HL-60 (cell line): ENCODE measurements at regions not wholly inside any gene's neighbourhood (a gene's known extent, or its start where the extent isn't known, plus 50 kb on each side); places are given as distances from the start of the nearest gene placed in this dataset.

Experiments used
- DNase-seq, 2 experiments: peaks; one replicate each; pipeline ENCODE4 v3.0.0-alpha.2; 2010 to 2020; ENCODE audit warnings: low read depth in 1 of 2, low spot score in 1 of 2
- H3K27ac ChIP-seq: fragments of 250-450 bp; sonication (Bioruptor Pico); replicated peaks from 2 replicates; pipeline ENCODE4 v1.5.1; 2020; ENCODE audit warnings: mild to moderate bottlenecking, moderate library complexity
- H3K27me3 ChIP-seq: fragments of 250-450 bp; sonication (Bioruptor Pico); 2 replicates; pipeline ENCODE4 v1.5.1; 2021; ENCODE audit warnings: mild to moderate bottlenecking, moderate library complexity; ENCODE audit not compliant: insufficient read depth, poor library complexity, severe bottlenecking
- H3K4me3 ChIP-seq: replicated peaks from 2 replicates; pipeline ENCODE4 v1.5.1; 2011; ENCODE audit warnings: mild to moderate bottlenecking, control low read depth, low read length; ENCODE audit not compliant: insufficient read depth
- CTCF ChIP-seq: IDR thresholded peaks from one replicate; pipeline ENCODE4 v1.5.1; 2011; ENCODE audit warnings: low read length, control low read depth, inconsistent platforms; ENCODE audit not compliant: insufficient read depth
- GABPA ChIP-seq: IDR thresholded peaks from 2 replicates; pipeline ENCODE4 v1.6.1; 2012; ENCODE audit warnings: low read depth
- POLR2AphosphoS5 ChIP-seq: IDR thresholded peaks from 2 replicates; pipeline ENCODE4 v1.6.1; 2012; ENCODE audit warnings: low read depth
- SPI1 ChIP-seq: IDR thresholded peaks from 2 replicates; pipeline ENCODE4 v1.6.1; 2012; ENCODE audit warnings: low read depth, mild to moderate bottlenecking, borderline replicate concordance
- TF ChIP-seq, protein P1 (sequence below): IDR thresholded peaks from 2 replicates; pipeline ENCODE4 v1.6.1; 2012; ENCODE audit warnings: low read depth; ENCODE audit not compliant: insufficient replicate concordance

DNA sequence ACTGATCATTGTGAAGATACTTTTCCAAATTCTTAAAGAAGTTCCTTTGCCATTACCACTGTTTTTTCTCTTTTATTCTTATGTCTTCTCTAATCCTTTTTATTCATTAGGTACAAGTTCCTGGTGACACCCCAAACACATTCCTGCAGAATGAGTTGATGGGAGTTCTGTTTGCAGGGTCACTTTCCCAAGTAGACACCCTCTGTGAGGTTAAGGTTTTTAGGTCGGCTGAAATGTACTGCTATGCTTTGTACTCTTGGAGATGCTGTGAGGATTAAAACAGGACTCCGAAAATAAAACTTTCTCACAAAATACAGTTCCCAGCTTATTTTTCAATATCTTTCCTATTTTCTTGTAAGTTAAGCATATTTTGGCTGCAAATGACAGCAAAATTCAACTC, 143.3 kb upstream of the TLE4 start:
- Histone ChIP-seq H3K4me3 (no peak overlapping the region), H3K27ac (no peak overlapping the region), H3K27me3 (no peaks in the 10 kb centered on the region)
- no peak for DNase-seq
- TF ChIP-seq POLR2AphosphoS5 (no peak), CTCF (no peak), SPI1 (no peak), GABPA (no peak)
- TF ChIP-seq, protein P1, sequence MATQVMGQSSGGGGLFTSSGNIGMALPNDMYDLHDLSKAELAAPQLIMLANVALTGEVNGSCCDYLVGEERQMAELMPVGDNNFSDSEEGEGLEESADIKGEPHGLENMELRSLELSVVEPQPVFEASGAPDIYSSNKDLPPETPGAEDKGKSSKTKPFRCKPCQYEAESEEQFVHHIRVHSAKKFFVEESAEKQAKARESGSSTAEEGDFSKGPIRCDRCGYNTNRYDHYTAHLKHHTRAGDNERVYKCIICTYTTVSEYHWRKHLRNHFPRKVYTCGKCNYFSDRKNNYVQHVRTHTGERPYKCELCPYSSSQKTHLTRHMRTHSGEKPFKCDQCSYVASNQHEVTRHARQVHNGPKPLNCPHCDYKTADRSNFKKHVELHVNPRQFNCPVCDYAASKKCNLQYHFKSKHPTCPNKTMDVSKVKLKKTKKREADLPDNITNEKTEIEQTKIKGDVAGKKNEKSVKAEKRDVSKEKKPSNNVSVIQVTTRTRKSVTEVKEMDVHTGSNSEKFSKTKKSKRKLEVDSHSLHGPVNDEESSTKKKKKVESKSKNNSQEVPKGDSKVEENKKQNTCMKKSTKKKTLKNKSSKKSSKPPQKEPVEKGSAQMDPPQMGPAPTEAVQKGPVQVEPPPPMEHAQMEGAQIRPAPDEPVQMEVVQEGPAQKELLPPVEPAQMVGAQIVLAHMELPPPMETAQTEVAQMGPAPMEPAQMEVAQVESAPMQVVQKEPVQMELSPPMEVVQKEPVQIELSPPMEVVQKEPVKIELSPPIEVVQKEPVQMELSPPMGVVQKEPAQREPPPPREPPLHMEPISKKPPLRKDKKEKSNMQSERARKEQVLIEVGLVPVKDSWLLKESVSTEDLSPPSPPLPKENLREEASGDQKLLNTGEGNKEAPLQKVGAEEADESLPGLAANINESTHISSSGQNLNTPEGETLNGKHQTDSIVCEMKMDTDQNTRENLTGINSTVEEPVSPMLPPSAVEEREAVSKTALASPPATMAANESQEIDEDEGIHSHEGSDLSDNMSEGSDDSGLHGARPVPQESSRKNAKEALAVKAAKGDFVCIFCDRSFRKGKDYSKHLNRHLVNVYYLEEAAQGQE: no peak

GRCh38 chr9:79430619-79431018, 141.1 kb upstream of the TLE4 start:
- Histone ChIP-seq H3K27me3 (no peaks in the 10 kb centered on the region), H3K27ac (no peak overlapping the region), H3K4me3 (no peak overlapping the region)
- DNase-seq: no peak
- TF ChIP-seq CTCF (no peak), SPI1 (no peak), GABPA (no peak), POLR2AphosphoS5 (no peak)
- TF ChIP-seq, protein P1: no peak

DNA sequence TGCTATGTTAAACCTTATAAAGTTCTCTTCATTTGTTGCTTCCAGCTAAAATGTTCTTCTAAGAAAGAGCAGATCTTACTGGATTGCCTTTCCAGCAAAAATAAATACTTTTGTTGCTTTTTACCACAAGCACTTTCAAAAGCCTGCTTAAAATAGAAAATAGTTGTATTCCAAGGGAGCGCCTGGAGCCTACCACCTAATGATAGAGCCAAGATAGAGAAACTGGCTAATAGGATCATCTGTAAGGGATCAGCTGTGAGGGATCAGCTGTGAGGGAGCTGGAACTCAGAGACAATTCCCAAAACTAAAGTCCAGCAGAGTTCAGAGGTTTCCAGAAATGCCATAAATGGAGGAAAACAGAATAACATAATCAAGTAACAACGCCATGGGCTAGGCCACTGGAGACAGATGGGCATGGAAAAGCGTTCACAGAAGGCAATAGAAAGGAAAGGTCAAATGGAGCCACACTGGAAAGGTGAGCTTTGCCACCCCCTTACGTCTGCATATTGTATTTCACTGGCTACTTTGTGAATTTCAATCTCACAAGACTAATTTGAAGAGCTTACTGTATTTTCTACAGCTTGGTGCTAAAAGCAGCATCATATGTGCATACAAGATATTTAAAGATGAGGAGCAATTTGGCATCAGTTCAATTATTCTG, 140.6 kb upstream of the TLE4 start:
- Histone ChIP-seq H3K27ac (no peak overlapping the region), H3K27me3 (no peaks in the 10 kb centered on the region), H3K4me3 (no peak overlapping the region)
- DNase-seq: no peak
- no peak for TF ChIP-seq POLR2AphosphoS5
- TF ChIP-seq SPI1: no peak
- TF ChIP-seq, protein P1: no peak
- no peak for TF ChIP-seq CTCF
- no peak for TF ChIP-seq GABPA
